GM18861 (cell line): ENCODE measurements at regions not wholly inside any gene's neighbourhood (a gene's known extent, or its start where the extent isn't known, plus 50 kb on each side); places are given as distances from the start of the nearest gene placed in this dataset.
"Not testable (repeated sequence)": the region's sequence is repeated elsewhere in the genome, so short reads cannot be mapped to it uniquely, and the experiment has no call there.

ENCODE experiments used
- ATAC-seq: cut with Tn5 transposase; IDR thresholded peaks from one replicate; pipeline ENCODE4 v1.9.1; 2021; ENCODE audit not compliant: unreplicated experiment

DNA sequence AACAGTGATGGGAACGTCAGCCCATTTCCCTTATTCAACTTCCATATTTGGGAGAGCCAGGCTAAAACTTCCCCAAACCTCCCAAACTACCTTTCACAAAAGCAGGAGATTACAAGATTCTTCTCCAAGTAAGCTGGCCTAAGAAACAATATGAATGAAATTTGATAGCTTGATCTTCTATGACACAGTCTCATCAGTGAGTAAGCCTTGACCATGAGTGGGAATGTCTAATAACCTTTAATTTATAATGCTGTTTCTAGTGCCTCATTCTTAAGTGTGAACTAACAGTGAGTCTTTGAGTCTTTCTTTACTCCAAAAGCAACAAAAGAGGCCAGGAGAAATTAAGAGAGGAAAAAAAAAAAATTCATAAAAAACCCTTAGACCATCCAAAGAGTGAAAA lies 1379.9 kb downstream of the EFNA5 start:
- ATAC-seq = no peak

DNA sequence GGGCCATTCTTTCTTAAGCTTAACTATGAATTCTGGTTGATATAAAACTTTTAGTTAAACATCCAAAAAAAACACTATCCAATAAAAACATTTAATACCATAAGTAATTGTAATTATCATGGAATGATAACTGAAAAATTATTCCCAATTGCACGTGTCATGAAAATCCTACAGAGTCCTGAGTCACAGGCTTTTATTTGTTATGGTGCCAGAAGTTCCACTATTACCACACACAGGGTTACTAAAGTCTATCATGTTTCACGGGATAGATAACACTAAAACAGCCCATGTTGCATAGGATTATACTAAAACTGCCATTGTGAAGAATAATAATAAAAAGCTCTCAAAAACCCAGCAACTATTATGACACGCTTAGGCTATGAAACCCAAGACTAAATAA lies 1381.8 kb downstream of the EFNA5 start:
- no peak for ATAC-seq

DNA sequence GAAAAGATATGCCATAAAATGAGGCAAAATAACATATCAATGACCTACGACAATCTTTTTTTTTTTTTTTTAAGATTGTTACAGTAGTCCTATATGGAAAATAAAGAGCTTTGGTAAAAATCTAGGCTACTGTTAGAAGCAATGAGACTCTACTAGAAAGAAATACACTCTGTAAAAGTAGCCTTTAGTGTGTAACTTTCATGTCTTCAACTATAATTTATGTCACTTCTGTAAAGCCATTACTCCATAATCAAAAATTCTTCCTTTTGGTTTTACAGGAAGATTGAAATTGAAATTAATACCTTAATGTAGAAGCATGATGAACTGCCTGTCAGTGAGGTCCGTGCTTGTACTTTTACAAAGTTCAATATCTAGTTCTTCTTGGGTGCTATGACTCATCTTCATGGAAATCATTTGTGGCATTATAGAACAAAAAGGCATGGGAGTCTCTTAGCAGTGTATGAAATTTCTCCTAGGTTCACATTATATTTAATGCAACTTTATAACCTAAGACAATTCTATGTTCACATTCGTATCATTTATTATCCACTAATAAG lies 1393.1 kb downstream of the EFNA5 start:
- no peak for ATAC-seq

DNA sequence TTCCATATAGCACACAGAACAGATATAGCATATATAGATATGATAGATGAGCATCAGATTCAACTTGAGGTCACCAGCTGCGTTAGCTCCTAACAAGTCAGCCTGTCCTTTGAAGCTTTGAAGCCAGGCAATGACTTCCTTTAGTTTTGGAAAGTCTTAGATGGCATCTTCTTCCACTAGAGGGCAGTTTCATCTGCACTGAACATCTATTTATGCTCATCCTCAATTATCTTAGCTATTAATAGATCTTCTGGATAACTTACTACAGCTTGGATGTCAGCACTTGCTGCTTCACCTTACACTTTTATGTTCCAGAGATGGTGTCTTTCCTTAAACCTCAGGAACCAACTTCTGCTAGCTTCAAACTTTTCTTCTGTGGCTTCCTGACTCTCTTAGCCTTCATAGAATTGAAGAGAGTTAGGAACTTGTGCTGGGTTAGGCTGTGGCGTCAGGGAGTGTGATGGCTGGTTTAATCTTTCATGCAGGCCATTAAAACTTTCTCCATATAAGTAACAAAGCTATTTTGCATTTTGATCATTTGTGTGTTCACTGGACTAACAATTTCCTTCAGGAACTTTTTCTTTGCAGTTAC lies 1401.4 kb downstream of the EFNA5 start:
- no peak for ATAC-seq

DNA sequence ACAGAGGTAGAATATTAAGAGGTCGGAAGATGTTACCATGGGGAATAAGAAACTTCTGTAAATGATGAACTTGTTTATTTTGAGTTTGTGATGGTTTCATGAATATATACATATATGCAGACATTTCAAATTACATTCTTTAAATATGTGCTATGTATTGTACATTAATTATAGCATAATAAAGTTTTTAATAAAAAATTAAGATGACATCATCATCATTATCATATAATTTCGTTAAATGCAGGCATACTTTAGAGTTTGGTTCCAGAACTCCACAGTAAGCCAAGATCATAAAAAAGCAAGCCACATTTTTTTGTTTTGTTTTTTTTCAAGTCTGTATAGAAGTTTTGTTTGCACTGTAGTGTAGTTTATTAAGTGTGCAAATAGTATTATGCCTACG lies 1403.5 kb downstream of the EFNA5 start:
- no peak for ATAC-seq

- no peak for ATAC-seq
These were observed 1408.3 kb downstream of the EFNA5 start for GRCh38 chr5:106262395-106262794.

- ATAC-seq = not testable (repeated sequence)
These were observed 1411.2 kb downstream of the EFNA5 start for GRCh38 chr5:106259431-106260090.

- ATAC-seq = no peak
These were observed 1412.1 kb downstream of the EFNA5 start for GRCh38 chr5:106258591-106259125.

DNA sequence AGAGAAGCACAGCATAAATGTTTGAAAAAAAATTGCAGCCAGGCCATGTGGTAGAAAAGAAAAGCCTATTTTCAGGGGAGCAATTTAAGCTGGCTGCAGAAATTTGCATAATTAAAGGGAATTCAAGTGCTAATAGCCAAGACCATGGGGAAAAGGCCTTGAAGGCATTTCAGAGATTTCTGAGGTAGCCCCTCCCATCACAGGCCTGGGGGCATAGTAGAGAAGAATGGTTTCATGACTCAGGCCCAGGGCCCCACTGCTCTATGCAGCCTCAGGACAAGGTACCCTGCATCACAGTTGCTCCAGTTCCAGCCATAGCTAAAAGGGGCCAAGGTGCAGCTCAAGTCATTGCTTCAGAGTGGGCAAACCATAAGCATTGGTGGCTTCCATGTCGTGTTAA lies 1416.0 kb downstream of the EFNA5 start:
- ATAC-seq = no peak

GRCh38 chr5:106246044-106246745 lies 1424.5 kb downstream of the EFNA5 start:
- not testable (repeated sequence) for ATAC-seq

- ATAC-seq = no peak
These were observed 1429.3 kb downstream of the EFNA5 start for GRCh38 chr5:106241409-106241808.

DNA sequence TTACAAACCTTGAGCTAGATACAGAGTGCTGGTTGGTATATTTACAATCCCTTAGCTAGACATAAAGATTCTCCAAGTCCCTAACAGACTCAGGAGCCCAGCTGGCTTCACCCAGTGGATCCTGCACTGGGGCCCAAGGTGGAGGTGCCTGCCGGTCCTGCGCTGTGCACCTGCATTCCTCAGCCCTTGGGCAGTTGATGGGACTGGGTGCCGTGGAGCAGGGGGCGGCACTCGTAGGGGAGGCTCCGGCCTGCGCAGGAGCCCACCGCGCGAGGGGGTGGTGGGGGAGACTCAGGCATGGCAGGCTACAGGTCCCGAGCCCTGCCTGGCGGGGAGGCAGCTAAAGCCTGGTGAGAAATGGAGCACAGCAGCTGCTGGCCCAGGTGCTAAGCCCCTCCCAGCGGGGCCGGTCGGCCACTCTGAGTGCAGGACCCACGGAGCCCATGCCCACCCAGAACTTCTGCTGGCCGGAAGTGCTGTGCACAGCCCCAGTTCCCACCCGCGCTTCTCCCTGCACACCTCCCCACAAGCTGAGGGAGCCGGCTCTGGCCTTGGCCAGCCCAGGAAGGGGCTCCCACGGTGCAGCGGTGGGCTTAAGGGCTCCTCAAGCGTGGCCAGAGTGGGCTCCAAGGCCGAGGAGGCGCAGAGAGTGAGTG lies 1464.7 kb downstream of the EFNA5 start:
- ATAC-seq = no peak

- no peak for ATAC-seq
These were observed 1468.7 kb downstream of the EFNA5 start for GRCh38 chr5:106202035-106202434.

GRCh38 chr5:106200971-106201370 lies 1469.8 kb downstream of the EFNA5 start:
- ATAC-seq = no peak

- no peak for ATAC-seq
These were observed 1474.9 kb downstream of the EFNA5 start for GRCh38 chr5:106195679-106196474.

- no peak for ATAC-seq
These were observed 1481.5 kb downstream of the EFNA5 start for GRCh38 chr5:106189121-106189809.

GRCh38 chr5:106185661-106186081 lies 1485.1 kb downstream of the EFNA5 start:
- ATAC-seq = no peak

DNA sequence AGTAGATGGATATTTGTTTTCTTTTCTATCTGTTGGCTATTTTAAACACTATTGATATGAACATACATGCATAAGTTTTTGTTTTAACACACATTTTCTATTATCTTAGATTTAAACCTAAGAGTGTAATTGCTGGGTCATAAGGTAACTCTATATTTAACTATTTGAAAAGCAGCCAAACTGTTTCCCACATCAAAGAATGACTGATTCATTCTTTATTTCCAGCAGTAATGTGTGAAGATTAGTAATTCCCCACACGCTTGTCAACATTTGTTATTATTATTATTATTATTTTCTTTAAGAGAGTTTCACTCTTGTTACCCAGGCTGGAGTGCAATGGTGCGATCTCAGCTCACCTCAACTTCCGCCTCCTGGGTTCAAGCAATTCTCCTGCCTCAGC lies 1495.8 kb downstream of the EFNA5 start:
- ATAC-seq = no peak

DNA sequence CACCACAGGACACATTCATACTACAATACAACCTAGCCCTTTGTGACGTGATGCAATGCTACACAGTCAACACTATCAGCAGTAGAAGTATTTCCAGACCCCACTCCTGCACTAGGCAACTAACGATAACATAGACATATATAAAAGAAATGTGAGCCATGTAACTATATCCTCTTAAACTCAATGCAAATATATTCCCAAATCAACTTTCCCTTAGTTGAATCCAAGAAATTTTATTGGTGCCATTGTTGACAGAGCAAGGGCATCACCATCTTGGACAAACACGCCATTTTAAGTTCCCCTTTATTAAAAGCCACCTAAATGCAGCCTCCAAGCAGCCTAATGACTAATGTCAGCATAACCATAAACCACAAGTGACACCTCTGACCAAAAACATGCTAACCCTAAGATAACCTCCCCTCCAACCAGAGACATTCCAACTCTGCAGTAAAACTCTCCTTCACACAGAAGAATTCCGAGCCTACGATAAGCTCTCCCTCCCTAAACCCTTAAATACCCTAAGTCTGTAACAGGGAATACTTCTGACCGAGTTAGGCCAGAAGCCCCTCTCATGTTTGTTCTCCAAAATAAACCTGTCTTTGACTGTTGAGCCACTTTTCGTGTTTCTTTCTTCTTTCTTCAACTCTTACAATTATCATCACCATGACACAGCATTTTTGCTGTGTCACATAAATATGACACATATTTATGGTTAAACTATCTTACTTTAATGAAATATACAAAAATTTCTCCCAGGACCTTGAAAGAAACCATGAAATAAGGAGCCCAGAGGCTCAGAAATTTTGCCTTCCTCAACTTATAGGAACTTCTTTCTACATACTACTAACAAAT lies 1497.8 kb downstream of the EFNA5 start:
- no peak for ATAC-seq
